IMR-90 (cell line): ENCODE measurements at regions not wholly inside any gene's neighbourhood (a gene's known extent, or its start where the extent isn't known, plus 50 kb on each side); places are given as distances from the start of the nearest gene placed in this dataset.
A peak's percentile ranks its signal among the peaks of the same experiment; 100 is the strongest.

ENCODE experiments used
- ATAC-seq: fragments of 200-7000 bp; cut with Tn5 transposase; 2 replicates; pipeline ENCODE4 v1.9.1; 2020; ENCODE audit warnings: low read depth, mild to moderate bottlenecking, moderate library complexity
- BruUV-seq: library from RNA; stranded (reverse); fragments of 400-500 nt; replicated peaks from 2 replicates; lab custom pipeline; 2021; lab: Mats Ljungman, UMichigan
- CTCF ChIA-PET: fragments of 300-600 bp; formaldehyde crosslinking; extraction: SDS; loops from one replicate; lab custom pipeline; 2021; ENCODE audit warnings: antibody characterized with exemption; lab: Yijun Ruan, JAX
- POLR2A ChIA-PET: fragments of 300-600 bp; sonication (Branson Sonifier 250); formaldehyde crosslinking; loops from one replicate; lab custom pipeline; 2022; ENCODE audit warnings: antibody characterized with exemption; ENCODE audit not compliant: unreplicated experiment; lab: Charles Lee
- DNase-seq: peaks from one replicate; pipeline ENCODE4 v3.0.0; 2013
- H2AFZ ChIP-seq: replicated peaks from 2 replicates; pipeline ENCODE3; 2013; ENCODE audit warnings: low read length, mild to moderate bottlenecking; ENCODE audit not compliant: poor library complexity
- H2AK5ac ChIP-seq: 2 replicates; pipeline ENCODE4 v1.6.1; 2013; ENCODE audit warnings: low read depth, low read length, inconsistent platforms
- H2AK9ac ChIP-seq: replicated peaks from 2 replicates; pipeline ENCODE3; 2013; ENCODE audit warnings: mild to moderate bottlenecking, low read depth, low read length, moderate library complexity; ENCODE audit not compliant: poor library complexity
- H2BK120ac ChIP-seq: 2 replicates; pipeline ENCODE4 v1.6.1; 2013; ENCODE audit warnings: low read depth, low read length, inconsistent platforms
- H2BK15ac ChIP-seq: 3 replicates; pipeline ENCODE4 v1.6.1; 2013; ENCODE audit warnings: low read depth, low read length, inconsistent platforms
- H2BK20ac ChIP-seq: 2 replicates; pipeline ENCODE4 v1.6.1; 2013; ENCODE audit warnings: low read depth, mild to moderate bottlenecking, inconsistent platforms, low read length, moderate library complexity
- H2BK5ac ChIP-seq: 2 replicates; pipeline ENCODE4 v1.6.1; 2013; ENCODE audit warnings: mild to moderate bottlenecking, low read depth, low read length, inconsistent platforms; ENCODE audit not compliant: poor library complexity, severe bottlenecking
- H3K14ac ChIP-seq: replicated peaks from 2 replicates; pipeline ENCODE4 v1.6.1; 2013; ENCODE audit warnings: low read depth, low read length, inconsistent platforms
- H3K18ac ChIP-seq: 2 replicates; pipeline ENCODE4 v1.6.1; 2013; ENCODE audit warnings: low read depth, low read length, control low read depth
- H3K23ac ChIP-seq: 2 replicates; pipeline ENCODE4 v1.6.1; 2013; ENCODE audit warnings: low read depth, low read length, inconsistent platforms
- H3K27ac ChIP-seq: 2 replicates; pipeline ENCODE4 v1.5.1; 2013; ENCODE audit warnings: mild to moderate bottlenecking, control low read depth, low read length; ENCODE audit not compliant: insufficient read depth
- H3K27me3 ChIP-seq: 2 replicates; pipeline ENCODE4 v1.6.1; 2013; ENCODE audit warnings: low read length; ENCODE audit not compliant: control insufficient read depth, insufficient read depth
- H3K36me3 ChIP-seq: 2 replicates; pipeline ENCODE4 v1.6.1; 2013; ENCODE audit warnings: low read length, mixed read lengths; ENCODE audit not compliant: control insufficient read depth, insufficient read depth
- H3K4ac ChIP-seq: 2 replicates; pipeline ENCODE4 v1.6.1; 2013; ENCODE audit warnings: low read depth, low read length, inconsistent platforms
- H3K4me1 ChIP-seq: 2 replicates; pipeline ENCODE4 v1.6.1; 2013; ENCODE audit warnings: low read length, mixed read lengths; ENCODE audit not compliant: control insufficient read depth, insufficient read depth
- H3K4me2 ChIP-seq: 2 replicates; pipeline ENCODE4 v1.6.1; 2013; ENCODE audit warnings: low read depth, mild to moderate bottlenecking, control low read depth, low read length, moderate library complexity
- H3K4me3 ChIP-seq: 2 replicates; pipeline ENCODE4 v1.5.1; 2013; ENCODE audit warnings: low read depth, mild to moderate bottlenecking, control low read depth, low read length, moderate library complexity; ENCODE audit not compliant: insufficient read depth
- H3K56ac ChIP-seq: 2 replicates; pipeline ENCODE4 v1.6.1; 2013; ENCODE audit warnings: low read length, inconsistent platforms; ENCODE audit not compliant: insufficient read depth; ENCODE audit errors: extremely low read depth
- H3K79me1 ChIP-seq, 2 experiments: 2 replicates each; pipeline ENCODE4 v1.6.1; 2013; ENCODE audit warnings: low read length in 2 of 2, inconsistent platforms in 1 of 2, low read depth in 1 of 2
- H3K9ac ChIP-seq: 2 replicates; pipeline ENCODE4 v1.6.1; 2013; ENCODE audit warnings: low read depth, low read length, control low read depth
- H3K9me1 ChIP-seq: 2 replicates; pipeline ENCODE4 v1.6.1; 2013; ENCODE audit warnings: low read length, inconsistent platforms; ENCODE audit not compliant: insufficient read depth
- H3K9me3 ChIP-seq: 2 replicates; pipeline ENCODE4 v1.6.1; 2013; ENCODE audit warnings: low read length; ENCODE audit not compliant: control insufficient read depth, insufficient read depth
- H4K20me1 ChIP-seq: 2 replicates; pipeline ENCODE4 v1.6.1; 2013; ENCODE audit warnings: low read length, inconsistent platforms; ENCODE audit not compliant: insufficient read depth
- H4K5ac ChIP-seq: 2 replicates; pipeline ENCODE4 v1.6.1; 2013; ENCODE audit warnings: mild to moderate bottlenecking, low read depth, low read length, control low read depth
- H4K8ac ChIP-seq, 2 experiments: 2 replicates each; pipeline ENCODE4 v1.6.1; 2013; ENCODE audit warnings: low read depth in 2 of 2, low read length in 2 of 2, control low read depth in 1 of 2, inconsistent platforms in 1 of 2
- H4K91ac ChIP-seq: 2 replicates; pipeline ENCODE4 v1.6.1; 2013; ENCODE audit warnings: low read depth, low read length, inconsistent platforms; ENCODE audit not compliant: insufficient read depth
- ELK1 ChIP-seq: fragments of 150-350 bp; IDR thresholded peaks from 2 replicates; pipeline ENCODE4 v1.6.1; 2016; ENCODE audit warnings: low read depth, mild to moderate bottlenecking, low read length, moderate library complexity, borderline replicate concordance
- RFX5 ChIP-seq: IDR thresholded peaks from 2 replicates; pipeline ENCODE4 v1.8.0; 2012; ENCODE audit warnings: low read depth, mild to moderate bottlenecking, low read length, moderate library complexity
- WGBS, 2 experiments: methylation state at CpG; one replicate each; pipeline versions ENCODE4 v1.1.5 to v1.1.7; 2013; ENCODE audit warnings: missing lambda C conversion rate in 2 of 2; ENCODE audit not compliant: insufficient read length in 1 of 2; ENCODE audit errors: extremely low coverage in 2 of 2; 5-methylcytosine and 5-hydroxymethylcytosine counted together
- dilution Hi-C: fragments of 300-500 bp; cut with HindIII; formaldehyde crosslinking; loops from one replicate; pipeline ENCODE4 v1.14.3; 2018; ENCODE audit warnings: low sequenced_read_pairs; ENCODE audit not compliant: unreplicated experiment
- in situ Hi-C: fragments of 300-500 bp; cut with MboI; formaldehyde crosslinking; loops from 3 replicates; pipeline ENCODE4 v1.14.3; 2019; ENCODE audit warnings: low sequenced_read_pairs, inconsistent platforms, mixed read lengths
- intact Hi-C: fragments of 100-400 bp; cut with micrococcal nuclease; formaldehyde crosslinking; loops from 2 replicates; pipeline ENCODE4 v1.10.0; 2022

DNA sequence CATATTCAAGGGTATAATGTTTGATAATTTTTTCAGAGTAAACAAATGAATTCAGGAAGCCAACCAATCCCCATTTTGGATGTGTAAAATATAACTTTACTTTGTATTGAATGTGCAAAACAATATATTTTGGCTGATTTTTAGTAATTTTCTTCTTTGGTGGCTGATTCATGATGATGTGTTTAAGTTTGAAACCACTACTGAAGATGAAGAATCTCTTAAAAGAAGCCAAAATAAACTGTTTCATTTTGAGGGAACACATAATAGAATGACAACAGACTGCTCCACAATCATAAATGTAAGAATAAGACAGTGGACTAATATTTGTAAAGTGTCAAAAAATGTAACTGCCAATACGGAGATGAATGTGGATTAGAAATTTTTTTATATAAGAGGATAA, 52.5 kb upstream of the TRIM43 start:
- Histone ChIP-seq H3K4ac (no peak overlapping the region), H4K8ac (no peak overlapping the region), H3K27ac (no peak overlapping the region), H3K9ac (no peak overlapping the region), H2BK120ac (no peak overlapping the region), H2AFZ (no peak overlapping the region), H3K9me3 (no peaks in the 10 kb centered on the region), H3K9me1 (no peaks in the 10 kb centered on the region), H2AK5ac (no peak overlapping the region), H4K20me1 (no peaks in the 10 kb centered on the region), H2BK15ac (no peak overlapping the region), H2AK9ac (no peak overlapping the region), H3K36me3 (no peaks in the 10 kb centered on the region), H3K18ac (no peak overlapping the region), H2BK20ac (no peak overlapping the region), H3K23ac (no peak overlapping the region), H3K56ac (no peak overlapping the region), H3K4me3 (no peak overlapping the region), H4K91ac (no peak overlapping the region), H3K4me2 (no peak overlapping the region), H4K5ac (no peak overlapping the region), H2BK5ac (no peak overlapping the region), H3K14ac (no peak overlapping the region), H3K4me1 (no peaks in the 10 kb centered on the region), H3K27me3 (no peaks in the 10 kb centered on the region), H3K79me1 (no peaks in the 10 kb centered on the region)
- DNase-seq (peak; percentile 18), ATAC-seq (no peak)
- BruUV-seq = no TSS peak
- ChIA-PET POLR2A (no interaction called here), CTCF (no interaction called here)
- in situ Hi-C loops = no loop called here
- TF ChIP-seq ELK1 (no peak), RFX5 (no peak)
- intact Hi-C loops = no loop called here
- dilution Hi-C loops = no loop called here
- WGBS, 2 experiments = 100% methylated on average over 1 of the region's 1 CpG; no CpG with 5 or more reads in 1 of the 2 experiments
